VCaP (cell line): ENCODE measurements at regions not wholly inside any gene's neighbourhood (a gene's known extent, or its start where the extent isn't known, plus 50 kb on each side); places are given as distances from the start of the nearest gene placed in this dataset.

Source experiments
- H3K27ac ChIP-seq: fragments of 450-650 bp; 2 replicates; pipeline ENCODE4 v1.5.1; 2017
- CTCF ChIP-seq: fragments of 450-650 bp; conservative IDR thresholded peaks from 2 replicates; pipeline ENCODE4 v1.5.1; 2017; ENCODE audit warnings: mild to moderate bottlenecking, moderate library complexity

- H3K27ac ChIP-seq, result no peak overlapping the region
- TF ChIP-seq CTCF, result no peak
These were observed 77.0 kb upstream of the MED13L start for GRCh38 chr12:116354534-116354933.

GRCh38 chr12:116354950-116355783, 77.7 kb upstream of the MED13L start:
- no peak overlapping the region for H3K27ac ChIP-seq
- TF ChIP-seq CTCF, result no peak

- TF ChIP-seq CTCF, result no peak
- no peak overlapping the region for H3K27ac ChIP-seq
These were observed 81.0 kb upstream of the MED13L start for GRCh38 chr12:116358536-116358892.

- no peak overlapping the region for H3K27ac ChIP-seq
- TF ChIP-seq CTCF, result no peak
These were observed 81.6 kb upstream of the MED13L start for GRCh38 chr12:116358893-116359761.

GRCh38 chr12:116360579-116361413, 83.3 kb upstream of the MED13L start:
- no peak for TF ChIP-seq CTCF
- H3K27ac ChIP-seq, result no peak overlapping the region

GRCh38 chr12:116361414-116362223, 84.1 kb upstream of the MED13L start:
- H3K27ac ChIP-seq, result no peak overlapping the region

More at GRCh38 chr12:116361414-116362223, 84.1 kb upstream of the MED13L start:
- TF ChIP-seq CTCF, result no peak
